Neural progenitor cell (in vitro differentiated cells): ENCODE measurements at regions not wholly inside any gene's neighbourhood (a gene's known extent, or its start where the extent isn't known, plus 50 kb on each side); places are given as distances from the start of the nearest gene placed in this dataset.

Source experiments
- DNase-seq: peaks from one replicate; pipeline ENCODE4 v3.0.0-alpha.2; 2016; ENCODE audit warnings: low spot score
- H2AFZ ChIP-seq: fragments of 200-600 bp; sonication (generic); replicated peaks from 2 replicates; pipeline ENCODE4 v1.6.1; 2016; ENCODE audit warnings: antibody characterized with exemption
- H3F3A ChIP-seq: fragments of 200-600 bp; sonication (generic); 2 replicates; pipeline ENCODE4 v1.6.1; 2016; ENCODE audit warnings: antibody characterized with exemption, low read depth
- H3K27ac ChIP-seq: fragments of 200-600 bp; sonication (generic); 2 replicates; pipeline ENCODE4 v1.5.1; 2016; ENCODE audit warnings: mild to moderate bottlenecking
- H3K27me3 ChIP-seq: fragments of 200-600 bp; sonication (generic); 2 replicates; pipeline ENCODE4 v1.6.1; 2016; ENCODE audit warnings: mild to moderate bottlenecking, moderate library complexity
- H3K36me3 ChIP-seq: fragments of 200-600 bp; sonication (generic); 2 replicates; pipeline ENCODE4 v1.5.1; 2016
- H3K4me1 ChIP-seq: fragments of 200-600 bp; sonication (generic); 2 replicates; pipeline ENCODE4 v1.6.1; 2016; ENCODE audit warnings: mixed run types
- H3K4me2 ChIP-seq: fragments of 200-600 bp; sonication (generic); 2 replicates; pipeline ENCODE4 v1.6.1; 2016
- H3K4me3 ChIP-seq: fragments of 200-600 bp; sonication (generic); 2 replicates; pipeline ENCODE4 v1.5.1; 2016
- H3K79me2 ChIP-seq: fragments of 200-600 bp; sonication (generic); 2 replicates; pipeline ENCODE4 v1.6.1; 2016; ENCODE audit warnings: low read depth
- H3K9ac ChIP-seq: fragments of 200-600 bp; sonication (generic); 2 replicates; pipeline ENCODE4 v1.6.1; 2016
- H3K9me3 ChIP-seq: fragments of 200-600 bp; sonication (generic); 2 replicates; pipeline ENCODE4 v1.5.1; 2016; ENCODE audit warnings: low read depth
- H4K20me1 ChIP-seq: fragments of 200-600 bp; sonication (generic); 2 replicates; pipeline ENCODE4 v1.6.1; 2016; ENCODE audit warnings: low read depth
- H3K27ac Mint-ChIP-seq: 3 replicates; pipeline ENCODE4 v1.8.0; 2021; ENCODE audit warnings: mixed read lengths
- H3K27me3 Mint-ChIP-seq: 2 replicates; pipeline ENCODE4 v1.8.0; 2022; ENCODE audit warnings: low read depth, mild to moderate bottlenecking, inconsistent platforms, moderate library complexity, mixed read lengths; ENCODE audit not compliant: insufficient read depth
- H3K36me3 Mint-ChIP-seq: 3 replicates; pipeline ENCODE4 v1.8.0; 2021; ENCODE audit warnings: mixed read lengths
- H3K4me1 Mint-ChIP-seq: 3 replicates; pipeline ENCODE4 v1.8.0; 2021; ENCODE audit warnings: mixed read lengths
- H3K4me3 Mint-ChIP-seq: 3 replicates; pipeline ENCODE4 v1.8.0; 2021; ENCODE audit warnings: mild to moderate bottlenecking, moderate library complexity, mixed read lengths
- H3K9me3 Mint-ChIP-seq: 3 replicates; pipeline ENCODE4 v1.8.0; 2020; ENCODE audit warnings: mixed read lengths
- EZH2 ChIP-seq: fragments of 200-600 bp; sonication (generic); IDR thresholded peaks from 2 replicates; pipeline ENCODE4 v1.6.1; 2017; ENCODE audit warnings: antibody characterized with exemption, mild to moderate bottlenecking, moderate library complexity
- EZH2phosphoT487 ChIP-seq: fragments of 200-600 bp; sonication (generic); IDR thresholded peaks from 2 replicates; pipeline ENCODE4 v1.6.1; 2017; ENCODE audit warnings: antibody characterized with exemption
- TF ChIP-seq, protein P1 (sequence below): fragments of 200-600 bp; sonication (generic); IDR thresholded peaks from 2 replicates; pipeline ENCODE4 v1.5.1; 2017; ENCODE audit warnings: antibody characterized with exemption, mild to moderate bottlenecking

DNA sequence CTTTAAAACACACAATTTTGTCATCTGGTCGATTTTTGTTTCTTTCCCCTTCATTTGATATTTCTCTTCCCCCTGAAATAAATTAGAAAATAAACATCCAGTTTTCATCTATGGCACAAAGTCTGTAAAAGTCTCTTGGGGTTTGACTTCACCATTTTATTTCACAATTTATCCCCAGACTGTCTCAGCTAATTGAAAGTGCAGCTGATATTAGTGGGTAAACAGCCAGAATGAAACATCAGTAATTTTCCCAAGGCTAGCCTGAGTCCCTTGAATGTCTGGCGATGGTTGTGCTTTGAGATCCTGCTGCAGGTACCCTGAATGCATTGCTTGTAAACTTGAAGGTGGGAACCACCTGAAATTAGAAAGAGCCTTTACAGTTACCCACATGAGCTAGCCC, 60.6 kb upstream of the NEBL start:
- TF ChIP-seq EZH2phosphoT487 (no peak), EZH2 (no peak)
- TF ChIP-seq, protein P1, sequence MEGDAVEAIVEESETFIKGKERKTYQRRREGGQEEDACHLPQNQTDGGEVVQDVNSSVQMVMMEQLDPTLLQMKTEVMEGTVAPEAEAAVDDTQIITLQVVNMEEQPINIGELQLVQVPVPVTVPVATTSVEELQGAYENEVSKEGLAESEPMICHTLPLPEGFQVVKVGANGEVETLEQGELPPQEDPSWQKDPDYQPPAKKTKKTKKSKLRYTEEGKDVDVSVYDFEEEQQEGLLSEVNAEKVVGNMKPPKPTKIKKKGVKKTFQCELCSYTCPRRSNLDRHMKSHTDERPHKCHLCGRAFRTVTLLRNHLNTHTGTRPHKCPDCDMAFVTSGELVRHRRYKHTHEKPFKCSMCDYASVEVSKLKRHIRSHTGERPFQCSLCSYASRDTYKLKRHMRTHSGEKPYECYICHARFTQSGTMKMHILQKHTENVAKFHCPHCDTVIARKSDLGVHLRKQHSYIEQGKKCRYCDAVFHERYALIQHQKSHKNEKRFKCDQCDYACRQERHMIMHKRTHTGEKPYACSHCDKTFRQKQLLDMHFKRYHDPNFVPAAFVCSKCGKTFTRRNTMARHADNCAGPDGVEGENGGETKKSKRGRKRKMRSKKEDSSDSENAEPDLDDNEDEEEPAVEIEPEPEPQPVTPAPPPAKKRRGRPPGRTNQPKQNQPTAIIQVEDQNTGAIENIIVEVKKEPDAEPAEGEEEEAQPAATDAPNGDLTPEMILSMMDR, result no peak
- Histone ChIP-seq H3K36me3 (no peaks in the 10 kb centered on the region), H3K9ac (no peak overlapping the region), H2AFZ (no peak overlapping the region), H3K4me2 (no peak overlapping the region), H3F3A (peaks cover 38% of the 10 kb centered on the region), H4K20me1 (no peaks in the 10 kb centered on the region), H3K79me2 (no peaks in the 10 kb centered on the region), H3K27me3 (no peaks in the 10 kb centered on the region), H3K27ac (no peak overlapping the region), H3K9me3 (no peaks in the 10 kb centered on the region), H3K4me1 (peaks cover 62% of the 10 kb centered on the region), H3K4me3 (no peak overlapping the region)
- peaks cover 2% of the 10 kb centered on the region for H3K36me3 Mint-ChIP-seq
- H3K27ac Mint-ChIP-seq, result no peak overlapping the region
- DNase-seq, result no peak
- H3K9me3 Mint-ChIP-seq, result no peaks in the 10 kb centered on the region
- H3K4me1 Mint-ChIP-seq, result peaks cover 41% of the 10 kb centered on the region
- no peak overlapping the region for H3K4me3 Mint-ChIP-seq
- H3K27me3 Mint-ChIP-seq, result no peaks in the 10 kb centered on the region

GRCh38 chr10:20956843-20957242, 59.7 kb upstream of the NEBL start:
- no peak overlapping the region for H3K4me3 Mint-ChIP-seq
- Histone ChIP-seq H3K9ac (no peak overlapping the region), H3K4me1 (peaks cover 58% of the 10 kb centered on the region), H3K9me3 (no peaks in the 10 kb centered on the region), H3K27me3 (no peaks in the 10 kb centered on the region), H3K36me3 (no peaks in the 10 kb centered on the region), H4K20me1 (no peaks in the 10 kb centered on the region), H3K27ac (no peak overlapping the region), H3K4me3 (no peak overlapping the region), H2AFZ (no peak overlapping the region), H3K79me2 (no peaks in the 10 kb centered on the region), H3K4me2 (no peak overlapping the region), H3F3A (peaks cover 34% of the 10 kb centered on the region)
- H3K4me1 Mint-ChIP-seq, result peaks cover 36% of the 10 kb centered on the region
- TF ChIP-seq, protein P1, result no peak
- TF ChIP-seq EZH2, result no peak
- TF ChIP-seq EZH2phosphoT487, result no peak
- no peaks in the 10 kb centered on the region for H3K27me3 Mint-ChIP-seq
- H3K27ac Mint-ChIP-seq, result no peak overlapping the region
- no peak for DNase-seq
- H3K9me3 Mint-ChIP-seq, result no peaks in the 10 kb centered on the region
- peaks cover 2% of the 10 kb centered on the region for H3K36me3 Mint-ChIP-seq

DNA sequence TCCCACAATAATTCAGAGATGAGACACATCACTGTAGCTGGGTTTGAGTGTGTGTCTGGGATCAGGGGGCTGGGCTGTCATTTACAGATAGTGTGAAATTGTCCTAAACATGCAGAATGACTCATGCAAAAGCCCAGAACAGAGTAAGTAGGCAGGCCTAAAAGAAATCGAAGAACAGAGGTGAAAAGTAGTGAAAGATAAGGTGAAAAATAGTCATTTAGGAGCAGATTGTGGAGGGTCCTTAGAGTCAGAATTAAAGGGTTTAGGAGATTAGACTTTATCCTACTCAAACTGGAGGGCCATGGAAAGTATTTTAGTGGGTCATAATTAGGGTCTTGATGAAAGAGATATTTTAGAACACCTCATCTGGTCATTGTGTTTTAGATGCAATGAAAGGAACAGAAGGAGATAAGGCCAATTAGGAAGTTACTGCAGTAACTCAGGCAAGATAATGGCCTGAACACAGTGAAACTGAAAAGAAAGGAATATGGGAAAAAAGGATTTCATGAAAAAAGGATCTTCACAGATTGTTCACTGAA, 58.3 kb upstream of the NEBL start:
- no peaks in the 10 kb centered on the region for H3K36me3 ChIP-seq
- H3K9me3 ChIP-seq, result no peaks in the 10 kb centered on the region
- peak; percentile 14 for DNase-seq
- no peaks in the 10 kb centered on the region for H4K20me1 ChIP-seq
- H3K27ac ChIP-seq, result peak overlapping the region; percentile 93
- no peak overlapping the region for H3K4me3 Mint-ChIP-seq
- no peaks in the 10 kb centered on the region for H3K27me3 Mint-ChIP-seq
- H3K4me2 ChIP-seq, result peak overlapping the region; percentile 64
- no peak overlapping the region for H3K4me3 ChIP-seq
- no peaks in the 10 kb centered on the region for H3K27me3 ChIP-seq
- peaks cover 27% of the 10 kb centered on the region for H3F3A ChIP-seq
- H2AFZ ChIP-seq, result no peak overlapping the region
- H3K4me1 ChIP-seq, result peaks cover 51% of the 10 kb centered on the region
- H3K4me1 Mint-ChIP-seq, result peaks cover 32% of the 10 kb centered on the region
- no peaks in the 10 kb centered on the region for H3K79me2 ChIP-seq
- H3K9ac ChIP-seq, result no peak overlapping the region
- no peaks in the 10 kb centered on the region for H3K9me3 Mint-ChIP-seq
- H3K27ac Mint-ChIP-seq, result peak overlapping the region; percentile 12
- H3K36me3 Mint-ChIP-seq, result peaks cover 5% of the 10 kb centered on the region
- TF ChIP-seq, protein P1, result no peak
- TF ChIP-seq EZH2 (no peak), EZH2phosphoT487 (no peak)
